T1000 (cell line): ENCODE measurements at regions not wholly inside any gene's neighbourhood (a gene's known extent, or its start where the extent isn't known, plus 50 kb on each side); places are given as distances from the start of the nearest gene placed in this dataset.

Source experiments
- DNase-seq: peaks from one replicate; lab custom pipeline; 2025; ENCODE audit warnings: mixed read lengths; lab: John Stamatoyannopoulos, UW

DNA sequence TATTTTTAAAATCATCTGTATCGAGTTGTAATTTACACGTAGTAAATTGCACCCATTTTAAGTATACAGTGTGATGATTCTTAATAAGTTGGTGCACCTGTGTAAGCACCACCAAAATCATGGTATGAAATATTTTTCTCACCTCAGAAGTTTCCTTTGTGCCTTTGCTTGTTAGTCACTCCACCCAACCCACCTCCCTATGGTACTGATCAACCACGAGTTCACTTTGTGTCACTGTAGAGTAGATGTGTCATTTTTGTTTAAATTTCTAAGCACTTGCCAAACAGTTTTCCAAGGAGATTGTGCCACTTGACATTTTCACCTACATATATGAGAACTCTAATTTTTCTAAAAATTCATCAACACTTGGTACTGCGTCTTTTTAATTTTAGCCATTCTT, 806.5 kb downstream of the TLR4 start:
- no peak for DNase-seq

DNA sequence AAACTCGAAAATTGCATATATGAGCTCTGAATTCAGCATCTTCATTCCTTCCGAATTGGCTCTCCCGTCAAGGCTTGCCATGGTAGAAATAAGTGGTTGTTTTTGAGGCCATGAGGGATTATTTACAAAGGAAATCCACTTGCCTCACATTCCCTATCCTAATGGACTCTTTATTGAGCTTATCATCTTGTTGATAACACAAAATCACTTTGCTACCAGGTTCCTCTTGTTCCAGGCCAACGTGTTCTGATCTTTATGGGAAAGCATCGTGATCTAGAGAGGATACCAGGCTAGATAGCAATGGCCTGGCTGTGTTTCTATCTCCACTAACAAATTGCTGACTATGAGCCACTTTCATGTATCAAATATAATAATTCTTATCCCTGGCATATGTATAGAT, 811.7 kb downstream of the TLR4 start:
- no peak for DNase-seq

DNA sequence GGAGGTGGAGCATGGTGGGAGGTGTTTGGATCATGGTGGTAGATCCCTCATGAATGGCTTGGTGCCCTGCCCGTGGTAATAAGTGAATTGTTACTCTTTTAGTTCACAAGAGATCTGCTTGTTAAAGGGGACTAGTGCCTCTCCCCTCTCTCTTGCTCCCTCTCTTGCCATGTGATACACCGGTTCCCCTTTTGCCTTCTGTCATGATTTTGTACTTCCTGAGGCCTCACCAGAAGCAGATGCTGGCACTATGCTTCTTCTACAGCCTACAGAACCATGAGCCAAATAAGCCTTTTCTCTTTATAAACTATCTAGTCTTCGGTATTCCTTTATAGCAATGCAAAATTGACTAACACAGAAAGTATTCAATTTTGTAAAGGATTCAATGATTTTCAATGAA, 817.1 kb downstream of the TLR4 start:
- DNase-seq: no peak

DNA sequence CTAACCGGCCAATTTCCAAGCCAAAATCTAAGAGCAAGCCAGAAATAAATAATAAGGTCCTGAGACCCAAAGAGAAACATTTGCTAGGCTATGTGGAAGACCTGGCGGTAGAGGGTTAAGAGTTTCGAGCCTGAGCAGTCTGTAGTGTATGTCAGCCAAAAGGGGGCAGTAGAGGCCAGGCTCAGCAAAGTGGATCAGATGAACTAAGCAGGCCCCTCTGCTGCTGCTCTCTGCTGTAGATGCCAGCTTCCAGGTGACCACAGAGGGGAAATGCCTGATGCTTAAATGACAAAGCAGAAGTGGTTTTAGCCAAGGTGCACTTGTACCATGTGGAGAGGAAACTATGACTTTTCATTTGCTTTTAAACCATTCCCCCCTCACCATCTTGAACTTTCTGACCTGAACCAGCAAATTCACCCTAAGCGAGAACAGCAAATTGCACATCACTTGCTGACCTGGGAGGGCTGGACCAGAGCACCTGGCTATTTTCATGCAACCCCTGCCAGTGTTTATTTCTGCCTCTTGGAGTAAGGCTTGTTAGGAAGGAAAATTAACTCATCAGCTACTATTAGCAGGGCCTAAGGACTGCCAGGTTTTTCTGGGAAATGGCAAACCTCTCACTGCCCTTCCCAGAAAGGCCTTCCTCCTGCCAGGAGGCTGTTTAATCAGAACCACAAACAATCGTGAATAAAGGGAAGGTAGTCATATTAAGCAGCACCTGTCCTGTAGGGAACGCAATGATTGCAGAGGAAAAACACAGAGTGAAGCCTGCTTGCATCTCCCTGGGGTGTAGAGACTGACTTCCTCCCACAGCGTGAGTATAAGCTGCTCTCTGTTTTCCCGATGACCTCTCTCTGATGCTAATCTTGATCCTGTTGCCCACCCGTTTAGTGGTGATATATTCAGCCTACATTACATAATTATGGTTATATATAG, 818.2 kb downstream of the TLR4 start:
- no peak for DNase-seq

DNA sequence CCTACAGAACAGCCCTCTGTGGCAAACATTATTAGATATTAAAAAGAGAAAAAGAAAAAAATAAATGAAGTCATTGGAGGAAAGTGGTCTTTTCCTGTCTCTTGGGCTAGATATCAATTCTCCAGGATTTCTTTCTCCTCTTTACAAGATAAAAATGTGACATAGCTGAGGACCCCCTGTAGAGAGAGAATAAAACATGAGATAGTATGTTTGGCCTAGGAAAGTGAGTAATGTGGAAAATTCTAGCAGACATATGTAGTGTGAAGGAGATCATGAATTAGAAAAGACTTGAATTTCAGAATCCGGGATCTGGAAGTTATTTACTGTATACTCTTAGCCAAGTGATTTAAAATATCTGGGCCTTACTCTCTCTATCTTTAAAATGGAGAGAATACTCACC, 823.1 kb downstream of the TLR4 start:
- no peak for DNase-seq

DNA sequence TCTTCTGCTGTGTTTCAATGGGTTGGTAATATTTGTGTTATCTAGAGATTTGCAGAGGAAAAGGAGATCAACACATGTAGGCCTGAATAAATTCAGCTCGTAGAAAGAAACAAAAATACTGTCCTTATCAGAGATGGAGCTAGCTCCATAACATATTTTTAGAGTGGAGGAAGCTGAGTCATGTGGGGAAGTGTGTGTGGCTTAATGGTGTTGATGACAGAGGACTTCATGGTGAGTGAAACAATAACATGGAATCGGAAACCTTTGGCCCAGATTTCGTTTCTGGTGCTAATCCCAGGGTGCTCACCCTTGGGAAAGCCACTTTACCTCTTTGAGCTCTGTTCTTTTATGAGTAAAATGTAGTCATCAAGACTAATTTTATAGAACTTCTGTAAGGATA, 825.0 kb downstream of the TLR4 start:
- no peak for DNase-seq

DNA sequence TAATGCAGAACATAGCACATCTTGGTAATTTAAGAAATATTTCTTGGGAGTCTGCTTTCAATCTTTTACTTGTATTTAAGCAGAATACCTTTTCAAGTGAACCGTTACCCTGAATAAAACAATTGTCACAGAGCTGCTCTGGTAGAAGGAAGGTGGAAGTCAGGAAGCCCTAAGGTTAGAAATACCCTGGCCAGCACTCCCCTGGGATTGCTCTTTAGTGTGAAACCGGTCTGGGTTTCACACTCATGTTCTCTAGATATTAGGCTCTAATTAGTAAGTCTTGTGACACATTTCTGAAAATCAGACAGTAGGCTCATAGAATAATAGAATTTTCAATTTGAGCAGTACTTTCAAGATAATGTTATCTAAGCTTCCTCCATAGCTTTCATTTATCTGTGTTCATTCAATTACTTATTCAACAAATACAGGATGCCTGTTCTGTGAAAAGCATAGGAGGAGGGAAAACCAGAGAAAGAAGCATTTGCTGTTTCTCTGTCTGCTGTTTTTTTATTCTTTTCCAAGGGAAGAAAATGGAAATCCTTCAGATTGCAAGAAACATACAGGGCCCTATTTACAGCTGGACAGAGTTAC, 825.5 kb downstream of the TLR4 start:
- DNase-seq: no peak

DNA sequence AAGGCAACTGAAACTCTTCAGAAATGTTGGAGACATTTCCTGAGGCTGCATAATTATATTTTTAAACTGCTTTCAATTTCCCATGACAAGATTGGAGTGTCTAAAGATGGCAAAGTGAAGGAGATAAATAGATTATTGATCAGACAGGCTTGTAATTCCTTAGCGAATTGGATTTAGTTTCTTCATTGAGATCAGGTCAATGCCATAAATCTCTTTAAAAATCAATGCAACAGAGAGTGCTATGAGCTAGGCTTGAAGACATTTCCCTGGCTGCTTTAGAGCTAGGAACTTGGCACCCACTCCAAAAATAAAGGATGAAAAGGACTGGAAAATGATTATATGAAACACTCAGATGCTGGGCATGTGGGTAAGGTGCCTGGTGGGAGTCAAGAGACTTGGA, 828.4 kb downstream of the TLR4 start:
- no peak for DNase-seq

DNA sequence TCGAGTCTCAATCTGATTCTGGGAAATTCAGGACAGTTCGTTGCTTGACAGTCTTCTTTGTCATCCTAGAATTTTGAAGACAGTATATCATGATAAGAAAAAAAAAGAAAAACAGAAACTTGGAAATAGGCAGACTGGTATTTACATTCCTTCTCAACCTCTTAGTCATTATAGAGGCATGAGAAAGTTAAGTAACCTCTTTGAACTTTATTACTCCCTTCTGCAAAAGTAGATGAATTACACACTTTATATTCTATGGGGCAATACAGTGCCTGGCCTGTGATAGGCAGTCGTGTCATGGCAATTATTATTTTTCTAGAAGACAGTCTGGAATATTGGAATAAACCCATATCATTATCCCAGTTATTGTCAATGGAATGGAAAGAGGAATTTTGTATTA, 828.9 kb downstream of the TLR4 start:
- DNase-seq: no peak

DNA sequence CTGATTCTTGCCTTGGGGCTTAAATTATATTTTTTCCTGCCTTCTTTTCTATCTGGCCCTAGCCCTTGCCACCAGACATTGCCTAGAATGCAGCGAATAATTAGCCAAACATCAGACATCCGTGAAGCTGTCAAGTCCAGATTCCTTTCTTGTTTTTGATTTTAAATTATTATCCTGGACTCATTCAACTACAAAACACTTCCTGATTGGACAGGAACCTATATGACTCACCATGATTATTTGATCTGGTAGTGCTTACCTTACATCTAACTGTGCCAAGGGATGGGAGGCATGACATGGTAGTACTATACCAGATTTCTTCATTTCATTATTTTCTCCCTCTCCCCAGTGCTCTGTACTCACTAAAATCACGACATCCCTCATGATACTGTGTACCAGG, 829.6 kb downstream of the TLR4 start:
- DNase-seq: no peak

DNA sequence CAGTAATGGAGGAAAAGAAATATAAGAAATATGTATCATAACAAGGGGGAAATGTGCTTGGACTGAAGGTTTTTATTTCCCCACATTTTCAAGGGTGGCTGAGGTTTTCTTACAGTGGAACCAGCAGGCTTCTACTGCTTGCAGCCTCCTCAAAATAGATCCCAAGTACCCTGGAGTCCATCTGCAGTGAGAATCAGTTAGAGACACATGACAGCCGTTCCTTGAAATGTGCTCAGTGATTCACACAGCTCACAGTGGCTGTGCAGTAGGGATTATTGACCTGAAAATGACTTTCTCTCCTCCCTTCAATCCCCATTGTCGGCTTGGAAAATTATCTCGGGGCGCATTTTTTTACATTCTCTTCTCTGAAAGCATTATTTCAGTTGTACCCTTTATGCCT, 832.0 kb downstream of the TLR4 start:
- DNase-seq: no peak

DNA sequence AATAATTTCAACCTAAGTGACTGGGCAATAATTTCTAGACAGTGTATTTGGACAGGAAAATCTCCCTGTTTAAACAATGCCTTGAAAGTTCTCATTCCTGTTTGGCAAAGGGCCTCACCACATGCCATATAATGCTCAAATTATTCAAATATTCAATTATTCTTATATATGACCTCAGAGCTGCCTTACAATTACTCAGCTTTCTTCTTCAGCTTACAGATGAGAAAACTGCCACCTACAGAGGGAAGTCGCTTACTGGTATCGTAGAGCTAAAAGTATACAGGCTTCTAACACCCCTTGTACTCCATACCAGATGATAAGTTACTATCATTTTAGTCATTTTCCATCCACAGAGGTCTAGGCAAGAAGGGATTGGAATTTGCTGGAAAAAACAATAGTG, 830.3 kb downstream of the BRINP1 start:
- DNase-seq: no peak

DNA sequence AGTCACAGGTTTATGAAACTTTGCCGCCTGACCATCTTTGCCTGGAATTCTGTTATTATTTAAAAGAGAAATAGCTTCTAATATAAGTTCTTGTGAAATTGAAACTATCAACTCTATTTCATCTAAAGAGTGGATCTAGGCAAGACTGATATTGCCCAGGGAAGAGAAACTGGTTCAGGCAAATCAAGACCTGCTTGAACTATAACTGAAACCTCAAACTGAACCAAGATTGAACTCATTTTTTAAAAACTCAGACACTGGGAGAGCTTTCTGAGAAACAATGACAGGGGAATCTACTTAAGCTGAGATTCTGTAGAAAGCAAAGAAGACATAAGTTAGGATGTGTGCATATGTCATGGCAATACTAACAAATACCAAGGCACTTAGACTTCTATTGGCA, 815.8 kb downstream of the BRINP1 start:
- DNase-seq: no peak

DNA sequence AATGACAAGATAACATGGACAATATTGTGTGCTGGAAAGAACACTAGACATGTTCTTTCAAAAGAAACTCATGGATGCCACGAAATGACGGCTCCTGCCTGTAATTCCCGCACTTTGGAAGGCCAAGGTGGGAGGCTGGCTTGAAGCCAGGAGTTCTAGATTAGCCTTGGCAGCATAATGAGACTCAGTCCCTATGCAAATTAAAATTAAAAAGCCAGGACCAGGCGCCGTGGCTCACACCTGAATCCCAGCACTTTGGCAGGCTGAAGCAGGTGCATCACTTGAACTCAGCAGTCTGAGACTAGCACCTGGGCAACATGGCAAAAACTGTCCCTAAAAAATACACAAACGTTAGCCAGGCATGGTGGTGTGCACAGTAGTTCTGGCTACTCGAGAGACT, 814.2 kb downstream of the BRINP1 start:
- DNase-seq: no peak

DNA sequence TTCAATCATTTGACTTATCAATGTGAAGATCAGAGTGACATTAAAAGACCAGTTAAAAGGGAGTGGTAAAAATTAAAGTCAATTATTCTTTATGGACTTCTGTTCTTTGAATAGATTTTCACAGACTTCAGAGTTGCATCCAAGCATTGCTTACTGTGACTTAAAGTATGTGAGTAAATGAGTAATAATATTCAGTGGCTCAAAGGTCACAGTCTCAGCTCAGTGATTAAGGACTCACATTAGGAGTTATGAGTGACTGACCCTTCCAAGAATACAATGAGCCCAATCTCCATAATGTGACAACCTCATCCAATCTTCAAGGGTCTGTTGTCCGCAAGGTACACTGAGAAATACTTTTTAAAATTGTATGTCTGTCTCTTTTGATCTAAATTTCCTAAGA, 811.2 kb downstream of the BRINP1 start:
- DNase-seq: no peak

DNA sequence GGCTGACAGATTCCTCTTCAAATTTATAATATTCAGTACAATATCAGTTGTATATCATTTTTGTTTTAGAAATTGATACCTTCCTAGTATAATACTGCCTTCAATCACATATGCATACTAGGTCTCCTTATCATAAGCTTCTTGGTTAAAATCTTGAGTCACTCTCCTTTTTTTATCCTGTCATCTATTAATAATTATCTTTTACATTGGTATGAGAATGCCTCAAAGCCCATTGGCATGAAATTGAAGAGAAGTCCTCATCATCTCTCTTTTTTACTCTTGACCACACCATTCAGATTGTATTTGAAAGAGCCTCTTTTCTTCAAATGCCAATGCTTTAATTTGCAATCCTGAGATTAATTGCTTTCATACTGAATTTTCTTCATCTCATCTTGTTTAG, 810.3 kb downstream of the BRINP1 start:
- no peak for DNase-seq

DNA sequence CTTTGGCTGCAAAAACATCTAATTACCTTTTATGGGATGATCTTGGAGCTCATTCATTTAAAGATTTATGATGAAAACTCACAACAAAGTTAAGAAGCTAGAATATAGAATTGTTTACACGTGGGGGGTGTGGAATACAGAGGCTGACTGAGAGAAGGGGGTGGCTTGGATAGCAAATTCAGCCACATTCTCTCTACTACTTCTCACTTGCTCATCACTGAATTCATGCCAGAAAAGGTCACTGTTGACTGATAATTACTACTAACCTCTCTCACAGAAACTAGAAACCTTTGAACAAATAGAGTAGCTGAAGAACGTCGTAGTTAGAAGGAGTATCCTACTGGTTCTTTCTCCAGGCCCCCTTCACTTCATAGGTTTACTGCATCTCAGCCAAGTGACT, 808.2 kb downstream of the BRINP1 start:
- DNase-seq: no peak

DNA sequence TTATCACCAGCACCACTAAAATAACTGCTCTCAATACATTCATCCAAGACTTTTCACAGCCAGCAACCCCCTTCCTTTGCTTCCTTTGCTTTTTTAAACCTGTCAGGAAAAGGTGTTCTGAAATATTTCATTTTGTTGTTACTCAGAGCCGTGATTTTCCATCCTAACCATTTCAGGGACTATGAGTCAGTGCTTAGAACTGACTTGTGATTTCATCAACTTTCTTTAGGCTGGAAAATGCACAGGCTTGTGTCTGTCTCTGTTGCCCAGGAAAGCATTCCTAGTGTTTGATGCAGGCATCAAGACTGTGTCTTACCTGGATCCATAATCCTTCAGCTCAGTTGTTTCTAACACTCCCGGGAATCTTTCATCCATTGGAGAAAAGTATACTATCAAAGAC, 805.6 kb downstream of the BRINP1 start:
- no peak for DNase-seq

DNA sequence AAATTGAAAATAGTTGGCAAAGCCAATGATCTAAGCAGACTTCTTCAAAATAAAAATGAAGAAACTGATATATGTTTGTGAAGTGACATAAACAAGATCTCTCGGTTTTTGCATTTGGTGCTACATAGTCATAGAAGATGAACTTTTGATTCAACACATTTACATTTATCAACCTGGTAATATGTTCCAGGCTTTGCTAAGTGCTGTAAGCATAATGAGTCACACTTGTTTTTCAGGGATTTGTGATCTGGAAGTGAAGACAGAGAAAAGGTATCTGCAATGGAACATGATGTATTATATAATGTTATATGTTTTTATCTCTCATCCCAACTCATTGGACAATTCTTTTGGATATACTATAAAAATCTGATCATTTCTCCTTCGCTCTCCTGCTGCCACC, 801.4 kb downstream of the BRINP1 start:
- no peak for DNase-seq

DNA sequence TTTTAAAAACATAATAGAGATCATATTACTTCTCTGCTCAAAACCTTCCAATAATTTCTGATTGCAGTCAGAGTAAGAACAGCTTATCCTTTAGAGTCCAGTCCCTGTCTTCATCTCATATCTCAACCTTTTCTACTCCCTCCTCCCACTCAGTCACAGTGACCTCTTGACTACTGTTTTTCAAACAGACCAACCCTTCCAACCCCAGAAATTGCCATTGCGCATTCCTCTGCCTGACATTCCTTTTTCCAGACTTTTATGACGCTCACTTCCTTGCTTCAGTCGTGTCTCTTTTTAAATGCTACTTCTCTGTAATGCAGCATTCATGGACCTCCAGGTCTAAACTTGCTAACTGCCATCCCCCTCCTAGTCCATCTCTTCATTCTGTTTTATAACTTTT, 800.5 kb downstream of the BRINP1 start:
- DNase-seq: no peak

DNA sequence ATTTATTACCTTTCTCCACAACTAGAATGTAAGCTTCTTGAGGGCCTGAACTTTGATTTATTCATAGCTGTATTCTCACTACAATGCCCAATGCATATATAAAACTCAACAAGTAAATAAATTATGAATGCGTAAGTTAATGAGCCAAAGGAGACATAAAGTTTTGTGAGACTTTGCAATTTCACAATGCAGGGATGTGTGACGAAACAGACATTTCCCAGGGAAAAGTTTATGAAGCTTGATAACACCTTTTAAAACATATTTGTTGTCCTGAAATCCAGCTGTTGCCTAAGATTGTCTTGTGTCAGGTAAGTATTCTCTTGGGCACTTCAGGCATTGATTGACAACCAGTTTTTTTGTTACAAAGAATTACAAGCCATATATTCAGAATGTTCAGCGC, 800.1 kb downstream of the BRINP1 start:
- DNase-seq: no peak

DNA sequence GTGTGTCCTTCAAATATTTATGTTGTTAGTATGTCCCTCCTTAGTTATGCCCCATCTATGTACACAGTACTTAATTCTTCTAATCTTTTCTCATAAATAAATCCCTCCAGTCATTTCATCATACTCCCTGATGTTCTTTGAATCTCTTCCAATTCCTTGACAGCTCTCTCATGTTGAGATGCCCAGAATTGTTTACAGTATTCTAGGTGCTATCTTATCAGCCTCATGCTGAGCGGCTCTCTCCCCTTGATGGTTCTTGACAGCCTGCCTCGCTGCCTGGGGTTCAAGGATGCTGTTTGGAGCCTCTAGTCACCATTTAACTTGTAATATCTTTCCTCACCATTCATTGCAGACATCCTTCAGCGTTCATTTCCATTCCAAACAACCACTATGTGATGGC, 799.2 kb downstream of the BRINP1 start:
- no peak for DNase-seq

DNA sequence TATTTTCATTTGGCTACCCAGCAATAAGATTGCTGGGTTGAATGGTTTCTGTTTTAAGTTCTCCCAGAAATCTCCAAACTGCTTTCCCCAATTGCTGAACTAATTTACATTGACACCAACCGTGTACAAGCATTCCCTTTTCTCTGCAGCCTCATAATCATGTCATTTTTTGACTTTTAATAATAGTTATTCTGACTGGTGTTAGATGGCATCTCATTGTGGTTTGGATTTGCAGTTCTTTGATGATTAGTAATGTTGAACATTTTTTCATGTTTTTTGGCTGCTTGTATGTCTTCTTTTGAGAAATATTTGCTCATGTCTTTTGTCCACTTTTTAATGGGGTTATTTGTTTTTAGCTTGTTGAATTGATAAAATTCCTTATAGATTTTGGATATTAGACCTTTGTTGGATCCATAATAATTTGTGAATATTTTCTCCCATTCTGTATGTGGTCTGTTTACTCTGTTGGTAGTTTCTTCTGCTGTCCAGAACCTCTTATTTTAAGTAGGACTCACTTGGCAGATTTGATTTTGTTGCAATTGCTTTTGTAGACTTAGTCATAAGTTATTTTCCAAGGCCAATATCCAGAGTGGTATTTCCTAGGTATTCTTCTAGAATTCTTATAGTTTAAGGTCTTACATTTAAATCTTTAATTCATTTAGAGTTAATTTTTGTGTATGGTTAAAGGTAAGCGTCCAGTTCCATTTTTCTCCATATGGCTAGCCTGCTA, 793.7 kb downstream of the BRINP1 start:
- DNase-seq: no peak
